NCI-H2171 treated with DMSO at 0.1 percent for 48 hours (cell line): ENCODE measurements at regions not wholly inside any gene's neighbourhood (a gene's known extent, or its start where the extent isn't known, plus 50 kb on each side); places are given as distances from the start of the nearest gene placed in this dataset.
"Not testable (repeated sequence)": the region's sequence is repeated elsewhere in the genome, so short reads cannot be mapped to it uniquely, and the experiment has no call there.

ENCODE experiments used
- DNase-seq: peaks from one replicate; lab custom pipeline; 2025; lab: John Stamatoyannopoulos, UW

- DNase-seq = no peak
Measured at GRCh38 chr9:22170556-22170955, 161.5 kb upstream of the CDKN2B start.

DNA sequence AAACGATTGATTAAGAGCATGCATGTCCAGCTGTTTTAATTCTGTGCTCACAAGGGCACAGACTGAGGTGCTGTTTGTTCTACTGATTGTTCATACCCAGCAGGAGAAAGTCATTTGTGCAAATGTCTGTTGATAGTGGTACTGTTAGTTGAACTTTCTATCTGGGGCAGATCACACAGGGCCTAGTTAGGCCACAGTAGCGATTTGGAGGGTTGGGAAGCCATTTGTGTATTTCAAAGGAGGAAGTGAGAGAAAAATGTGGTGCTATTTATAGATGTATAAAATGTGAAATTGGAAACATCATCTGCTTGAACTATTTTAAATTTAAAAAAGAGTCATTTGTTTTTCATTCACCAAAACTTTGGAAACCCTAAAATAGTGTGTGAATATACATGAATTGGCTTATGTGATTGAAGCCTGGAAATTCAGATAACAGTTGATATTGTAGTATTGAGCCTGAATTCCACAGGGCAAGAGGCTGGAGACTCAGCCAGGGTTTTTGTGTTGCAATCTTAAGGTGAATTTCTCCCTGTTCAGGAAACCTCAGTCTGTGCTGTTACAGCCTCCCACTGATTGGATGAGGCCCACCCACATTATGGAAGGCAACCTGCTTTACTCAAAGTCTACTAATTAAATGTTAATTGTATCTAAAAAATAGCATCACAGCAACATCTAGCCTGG is 162.0 kb upstream of the CDKN2B start:
- no peak for DNase-seq

GRCh38 chr9:22171691-22172090 is 162.6 kb upstream of the CDKN2B start:
- DNase-seq = no peak

- DNase-seq = no peak
Measured at GRCh38 chr9:22173908-22174307, 164.8 kb upstream of the CDKN2B start.

DNA sequence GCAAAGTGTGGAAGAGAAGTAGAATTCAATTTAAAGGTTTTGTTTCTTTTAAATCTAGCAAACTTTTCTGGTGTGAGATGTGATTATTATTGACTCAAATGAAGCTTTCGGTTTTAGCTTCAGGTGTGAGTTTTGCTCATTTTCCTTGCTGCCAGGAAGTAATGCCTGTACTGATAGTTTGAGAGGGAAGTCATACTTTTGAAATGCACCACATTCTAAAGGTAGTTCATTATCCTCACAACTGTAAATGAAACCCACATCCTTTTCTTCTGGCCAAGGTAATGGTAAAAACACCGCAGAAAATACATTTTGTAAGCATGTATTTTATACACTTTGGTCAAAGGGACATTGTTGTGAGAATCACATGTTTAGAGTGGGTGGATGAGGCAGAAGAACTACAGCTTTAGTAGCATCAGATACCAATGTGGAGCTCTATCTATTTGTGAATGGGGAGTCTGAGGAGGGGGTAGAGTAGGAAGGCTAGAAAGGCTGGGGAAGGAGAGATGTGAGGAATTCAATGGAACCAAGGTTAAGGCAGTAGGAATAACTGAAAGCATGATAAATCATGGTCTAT is 167.0 kb upstream of the CDKN2B start:
- no peak for DNase-seq

DNA sequence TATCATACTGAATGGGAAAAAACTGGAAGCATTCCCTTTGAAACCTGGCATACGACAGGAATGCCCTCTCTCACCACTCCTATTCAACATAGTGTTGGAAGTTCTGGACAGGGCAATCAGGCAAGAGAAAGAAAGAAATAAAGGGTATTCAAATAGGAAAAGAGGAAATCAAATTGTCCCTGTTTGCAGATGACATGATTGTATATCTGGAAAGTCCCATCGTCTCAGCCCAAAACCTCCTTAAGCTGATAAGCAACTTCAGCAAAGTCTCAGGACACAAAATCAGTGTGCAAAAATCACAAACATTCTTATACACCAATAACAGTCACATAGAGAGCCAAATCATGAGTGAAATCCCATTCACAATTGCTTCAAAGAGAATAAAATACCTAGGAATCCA is 171.9 kb upstream of the CDKN2B start:
- DNase-seq = not testable (repeated sequence)

DNA sequence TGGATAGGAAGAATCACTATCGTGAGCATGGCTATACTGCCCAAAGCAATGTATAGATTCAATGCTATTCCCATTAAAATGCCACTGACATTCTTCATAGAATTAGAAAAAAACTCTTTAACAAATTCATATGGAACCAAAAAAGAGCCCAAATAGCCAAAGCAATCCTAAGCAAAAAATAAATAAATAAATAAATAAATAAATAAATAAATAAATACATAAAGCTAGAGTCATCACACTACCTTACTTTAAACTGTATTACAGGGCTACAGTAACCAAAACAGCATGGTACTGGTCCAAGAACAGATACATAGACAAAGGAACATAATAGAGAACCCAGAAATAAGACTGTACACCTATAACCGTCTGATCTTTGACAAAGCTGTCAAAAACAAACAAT is 180.4 kb upstream of the CDKN2B start:
- DNase-seq = no peak

DNA sequence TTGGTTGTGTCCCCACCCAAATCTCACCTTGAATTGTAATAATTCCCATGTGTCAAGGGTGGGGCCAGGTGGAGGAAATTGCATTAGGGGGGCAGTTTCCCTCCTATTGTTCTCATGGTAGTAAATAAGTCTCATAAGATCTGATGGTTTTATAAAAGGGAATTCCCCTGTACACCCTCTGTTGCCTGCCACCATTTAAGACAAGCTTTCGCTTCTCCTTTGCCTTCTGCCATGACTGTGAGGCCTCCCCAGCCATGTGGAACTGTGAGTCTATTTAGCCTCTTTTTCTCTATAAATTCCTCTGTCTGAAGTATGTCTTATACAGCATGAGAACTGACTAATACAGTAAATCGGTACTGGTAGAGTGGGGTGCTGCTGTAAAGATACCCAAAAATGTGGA is 187.9 kb upstream of the CDKN2B start:
- not testable (repeated sequence) for DNase-seq

DNA sequence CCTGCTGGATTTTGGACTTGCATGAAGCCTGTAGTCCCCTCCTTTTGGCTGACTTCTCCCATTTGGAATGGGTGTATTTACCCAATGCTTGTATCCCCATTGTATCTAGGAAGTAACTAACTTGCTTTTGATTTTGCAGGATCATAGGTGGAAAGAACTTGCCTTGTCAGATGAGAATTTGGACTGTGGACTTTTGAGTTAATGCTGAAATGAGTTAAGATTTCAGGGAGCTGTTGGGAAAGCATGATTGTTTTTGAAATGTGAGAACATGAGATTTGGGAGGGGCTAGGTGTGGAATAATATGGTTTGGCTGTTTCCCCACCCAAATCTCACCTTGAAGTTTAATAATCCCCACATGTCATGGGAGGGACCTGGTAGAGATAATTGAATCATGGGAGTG is 189.6 kb upstream of the CDKN2B start:
- no peak for DNase-seq

GRCh38 chr9:22201256-22201655 is 192.2 kb upstream of the CDKN2B start:
- DNase-seq = no peak

DNA sequence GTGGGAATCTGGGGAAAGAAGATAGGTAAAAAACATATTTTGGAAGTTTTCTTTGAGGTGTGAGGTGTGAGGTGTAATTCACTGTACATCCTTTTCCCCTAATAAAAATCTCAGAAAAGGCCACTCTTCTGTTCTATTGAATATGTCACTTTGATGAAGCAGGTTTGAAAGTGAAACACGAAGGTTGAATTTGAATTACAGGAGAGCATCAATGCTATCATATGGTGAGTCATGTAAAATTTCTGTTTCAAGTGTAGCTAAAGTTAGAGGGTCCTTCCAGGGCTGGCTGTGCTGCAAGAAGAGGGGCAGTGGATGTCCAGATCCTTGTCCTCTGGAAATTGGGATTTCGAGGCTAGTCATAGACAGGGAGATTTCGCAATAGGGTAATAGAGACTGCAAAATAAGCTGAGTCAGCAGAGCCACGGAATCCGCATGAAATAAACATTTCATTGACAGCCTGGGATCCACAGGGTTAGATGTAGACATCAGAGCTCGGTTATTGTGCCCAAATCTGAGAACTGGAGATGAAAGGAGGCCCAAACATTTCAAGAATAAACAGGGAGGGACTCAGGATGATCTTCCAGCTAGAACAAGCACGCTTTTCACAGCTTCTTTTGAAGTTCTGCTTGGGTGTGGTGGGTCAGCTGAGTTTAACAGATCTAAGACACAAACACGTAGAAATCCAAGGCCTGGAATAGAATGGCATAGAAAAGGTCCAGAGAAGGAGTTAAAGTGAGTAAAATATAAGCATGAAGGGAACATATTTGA is 194.4 kb upstream of the CDKN2B start:
- DNase-seq = no peak

- DNase-seq = no peak
Measured at GRCh38 chr9:22204240-22204639, 195.1 kb upstream of the CDKN2B start.

DNA sequence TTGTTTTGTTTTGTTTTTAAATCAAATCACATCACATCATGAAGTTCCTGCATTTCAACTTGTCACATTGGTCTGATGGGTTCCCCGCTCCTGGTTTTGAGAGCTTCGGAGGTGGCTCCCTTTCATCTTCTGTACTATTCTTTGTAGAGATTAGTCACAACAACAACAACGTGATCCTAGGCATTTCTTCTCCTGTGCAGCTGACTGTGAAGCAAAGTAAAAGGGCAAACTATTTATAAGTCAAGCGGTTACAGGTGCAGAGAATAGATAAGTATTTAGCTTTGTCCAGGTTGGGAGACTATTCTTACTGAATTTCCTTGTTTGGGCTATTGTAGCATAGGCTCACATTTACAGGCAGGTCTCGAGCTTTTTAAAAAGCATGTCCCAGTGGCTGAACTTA is 197.7 kb upstream of the CDKN2B start:
- no peak for DNase-seq

DNA sequence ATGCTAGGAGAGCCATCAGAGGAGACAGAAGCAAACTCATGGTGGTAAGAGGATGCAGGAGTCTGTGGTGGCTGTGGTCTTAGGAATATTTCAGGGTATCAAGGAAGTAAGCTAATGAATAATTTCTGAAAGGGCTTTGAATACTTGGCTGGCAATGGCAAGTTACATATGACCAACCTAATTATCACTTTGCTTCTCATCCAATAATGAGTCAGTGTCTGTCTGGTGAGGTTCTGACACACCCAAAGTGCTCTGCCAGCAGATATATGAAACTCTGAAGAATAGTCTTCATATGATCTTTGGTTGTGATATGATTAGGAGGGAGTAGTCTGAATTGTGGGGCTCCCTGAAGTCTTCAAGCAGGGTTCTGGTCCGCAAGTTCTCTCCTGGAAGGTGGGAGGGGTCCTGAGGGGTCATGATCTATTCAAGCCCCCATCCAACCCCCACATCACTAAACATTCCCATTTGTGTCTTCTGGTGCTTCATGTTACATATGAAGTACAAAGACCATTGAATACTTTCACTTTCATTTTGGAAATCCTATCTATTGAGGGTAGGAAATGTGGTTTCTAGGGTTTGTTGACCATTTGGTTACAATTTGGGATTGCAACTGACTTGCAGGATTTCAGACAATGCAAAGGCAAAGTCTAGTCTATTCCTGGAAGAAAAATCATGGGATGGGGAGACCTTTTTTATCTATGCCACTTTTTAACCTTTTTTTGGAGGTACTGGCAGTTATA is 199.9 kb upstream of the CDKN2B start:
- DNase-seq = no peak

- DNase-seq = no peak
Measured at GRCh38 chr9:22210262-22210661, 201.2 kb upstream of the CDKN2B start.

- no peak for DNase-seq
Measured at GRCh38 chr9:22210936-22211335, 201.8 kb upstream of the CDKN2B start.

GRCh38 chr9:22211588-22212360 is 202.7 kb upstream of the CDKN2B start:
- DNase-seq = no peak

DNA sequence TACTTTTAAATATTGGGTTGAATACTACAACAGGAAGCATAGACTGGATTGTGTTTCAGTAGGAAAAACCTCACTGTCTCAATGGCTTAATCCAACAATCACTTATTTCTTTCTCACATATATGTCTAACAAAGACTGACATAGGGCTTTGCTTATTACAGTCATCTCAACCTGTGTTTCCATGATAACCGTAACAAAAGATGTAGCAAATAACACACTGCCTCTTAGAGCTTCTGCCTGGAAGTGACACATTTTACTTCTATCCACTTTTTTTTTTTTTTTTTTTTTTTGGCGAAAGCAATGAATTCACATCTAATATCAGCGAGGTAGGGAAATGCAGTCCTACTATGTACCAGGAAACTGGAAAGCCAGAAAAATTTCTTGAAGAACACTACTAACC is 204.9 kb upstream of the CDKN2B start:
- no peak for DNase-seq

DNA sequence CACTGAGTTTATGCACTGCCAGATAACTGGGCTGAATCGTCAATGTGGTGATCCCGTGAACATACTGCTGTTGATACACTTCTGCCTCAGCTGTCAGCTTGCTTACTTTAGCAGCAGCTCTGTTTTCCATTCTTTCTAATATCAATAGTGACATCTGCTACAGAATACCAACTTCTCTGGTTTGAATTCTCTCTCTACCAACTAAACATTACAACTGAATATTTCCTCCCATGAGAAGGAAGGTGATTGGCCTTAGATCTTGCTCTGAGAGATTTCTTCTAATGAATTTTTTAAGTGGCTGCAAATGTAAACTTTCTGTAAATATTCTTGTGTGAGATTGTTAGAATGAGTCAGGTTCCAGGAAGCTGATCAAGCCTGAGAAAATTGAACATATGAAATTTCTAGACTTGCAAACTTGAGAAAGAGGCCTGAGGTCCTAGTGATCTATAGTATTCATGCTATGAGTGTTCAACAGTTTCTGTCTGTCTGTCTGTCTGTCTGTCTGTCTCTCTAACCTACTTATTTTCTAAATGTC is 205.5 kb upstream of the CDKN2B start:
- no peak for DNase-seq

DNA sequence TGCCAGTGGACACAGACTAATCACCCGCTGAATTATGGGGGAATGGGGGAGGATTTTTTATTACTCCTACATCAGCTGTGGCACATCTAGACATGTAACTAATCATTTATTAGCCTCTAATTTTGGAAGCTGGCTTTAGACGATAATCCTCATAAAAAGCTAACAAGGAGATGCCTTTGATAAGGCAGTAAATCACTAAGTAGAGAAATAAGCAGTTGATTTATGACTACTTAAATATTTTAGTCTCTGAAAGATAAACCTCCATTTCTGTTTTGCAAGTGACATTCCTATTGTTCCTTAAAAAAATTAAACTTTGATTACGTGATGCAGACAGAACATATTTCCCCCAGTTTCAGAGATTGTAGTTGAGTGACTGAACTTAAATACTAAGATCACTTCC is 206.4 kb upstream of the CDKN2B start:
- no peak for DNase-seq

DNA sequence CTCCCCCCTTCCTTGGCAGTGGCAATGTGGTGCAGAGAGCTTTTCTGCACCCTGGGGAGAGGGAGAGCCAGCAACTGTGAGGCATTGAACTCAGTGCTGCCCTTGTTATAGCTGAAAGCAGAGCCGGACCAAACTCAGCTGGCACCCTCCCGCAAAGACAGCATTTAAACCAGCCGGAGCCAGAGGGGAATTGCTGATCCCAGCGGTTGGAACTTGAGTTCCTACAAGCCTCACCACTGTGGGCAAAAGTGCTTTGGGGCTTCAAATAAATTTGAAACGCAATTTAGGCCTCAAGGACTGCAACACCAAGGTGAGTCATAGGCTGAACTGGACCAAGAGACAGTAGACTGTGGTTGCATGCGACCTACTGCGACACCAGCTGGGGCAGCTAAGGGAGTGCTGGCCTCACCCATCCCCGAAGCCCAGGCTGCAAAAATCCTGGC is 207.6 kb upstream of the CDKN2B start:
- DNase-seq = no peak

DNA sequence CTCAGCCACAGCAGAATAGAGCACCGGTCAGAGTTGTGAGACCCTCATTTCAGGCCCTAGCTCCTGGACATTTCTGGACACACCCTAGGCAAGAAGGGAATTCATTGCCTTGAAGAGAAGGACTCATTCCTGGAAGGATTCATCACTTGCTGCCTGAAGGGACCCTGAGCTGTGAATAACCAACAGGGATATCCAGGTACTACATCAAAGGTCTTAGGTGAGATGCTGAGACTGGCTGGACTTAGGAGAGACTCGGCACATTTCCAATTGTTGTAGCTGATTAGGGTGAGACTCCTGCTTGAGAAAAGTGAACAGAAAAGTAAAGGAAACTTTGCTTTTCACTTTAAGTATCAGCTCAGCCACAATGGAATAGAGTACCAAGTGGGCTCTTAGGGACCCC is 208.1 kb upstream of the CDKN2B start:
- DNase-seq = no peak
